ENCODE measurements at regions not wholly inside any gene's neighbourhood (a gene's known extent, or its start where the extent isn't known, plus 50 kb on each side); places are given as distances from the start of the nearest gene placed in this dataset.
A peak's percentile ranks its signal among the peaks of the same experiment; 100 is the strongest.
"Not testable (repeated sequence)": the region's sequence is repeated elsewhere in the genome, so short reads cannot be mapped to it uniquely, and the experiment has no call there.

- Histone ChIP-seq H3K4me3 (ENCODE audit: control insufficient read depth in 1 of 7, extremely low read depth in 1 of 7, insufficient read depth in 4 of 7, low read depth in 2 of 7, low read length in 6 of 7) (no peak overlapping the region), H3K9me3 (ENCODE audit: control extremely low read depth in 1 of 5, control insufficient read depth in 4 of 5, insufficient read depth in 2 of 5, low read depth in 1 of 5, low read length in 4 of 5) (peaks cover 0 to 10% (median 0%) of the 10 kb centered on the region in 5 experiments), H3K36me3 (ENCODE audit: control insufficient read depth in 4 of 4, insufficient read depth in 4 of 4, low read length in 3 of 4) (no peaks in the 10 kb centered on the region), H3K27me3 (replicated peaks in 2 of 5; ENCODE audit: control insufficient read depth in 4 of 5, insufficient read depth in 5 of 5, low read length in 4 of 5) (peaks cover 0 to 11% (median 0%) of the 10 kb centered on the region in 5 experiments), H3K27ac (ENCODE audit: insufficient read depth in 1 of 2, low read depth in 1 of 2, low read length in 2 of 2, poor library complexity in 1 of 2, severe bottlenecking in 2 of 2) (no peak overlapping the region), H3K4me1 (ENCODE audit: control extremely low read depth in 1 of 4, control insufficient read depth in 4 of 4, insufficient read depth in 4 of 4, low read length in 3 of 4) (peaks cover 0 to 4% (median 1%) of the 10 kb centered on the region in 4 experiments)
- ChIA-PET CTCF (interaction anchor here (1.0 kb wide), 1 partner anchor 1904 kb away, joined by 3 read pairs; no protein-coding TSS in a partner anchor), POLR2A (no interaction called here)
- DNase-seq, result peak; percentile 43 to 65 (median 63)
- 79% methylated on average over 13 of the region's 13 CpGs for WGBS (ENCODE audit: insufficient coverage)
Measured at GRCh38 chr15:22262613-22263020, 182.3 kb downstream of the OR4M2 start.

DNA sequence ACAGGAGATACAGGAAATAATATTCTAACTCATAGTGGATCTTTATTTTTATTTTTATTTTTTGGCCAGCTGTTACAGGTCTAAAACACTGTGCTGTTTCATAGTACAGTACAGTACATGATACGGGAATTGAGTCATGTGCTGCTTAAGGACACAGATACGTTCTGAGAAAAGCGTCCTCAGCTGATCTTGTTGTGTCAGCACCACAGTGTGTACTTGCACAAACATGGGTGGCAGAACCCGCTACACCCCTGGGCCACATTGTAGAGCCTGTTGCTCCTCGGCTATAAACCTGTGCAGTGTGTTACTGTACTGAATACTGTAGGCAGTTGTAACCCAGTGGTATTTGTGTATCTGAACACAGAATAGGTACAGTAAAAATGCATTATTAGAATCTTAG lies 183.4 kb downstream of the OR4M2 start:
- no peak overlapping the region for H3K27ac ChIP-seq (ENCODE audit: insufficient read depth in 1 of 2, low read depth in 1 of 2, low read length in 2 of 2, poor library complexity in 1 of 2, severe bottlenecking in 2 of 2)
- no peak for DNase-seq
- H3K9me3 ChIP-seq (ENCODE audit: control extremely low read depth in 1 of 5, control insufficient read depth in 4 of 5, insufficient read depth in 2 of 5, low read depth in 1 of 5, low read length in 4 of 5), result peaks cover 0 to under 1% (median 0%) of the 10 kb centered on the region in 5 experiments
- H3K27me3 ChIP-seq (replicated peaks in 2 of 5; ENCODE audit: control insufficient read depth in 4 of 5, insufficient read depth in 5 of 5, low read length in 4 of 5), result peaks cover 0 to 11% (median 0%) of the 10 kb centered on the region in 5 experiments
- CTCF ChIA-PET, result interaction anchor here (1.0 kb wide), 1 partner anchor 1905 kb away, joined by 3 read pairs; no protein-coding TSS in a partner anchor
- POLR2A ChIA-PET, result no interaction called here
- H3K4me1 ChIP-seq (ENCODE audit: control extremely low read depth in 1 of 4, control insufficient read depth in 4 of 4, insufficient read depth in 4 of 4, low read length in 3 of 4), result peaks cover 0 to 4% (median 1%) of the 10 kb centered on the region in 4 experiments
- WGBS (ENCODE audit: insufficient coverage), result 95% methylated on average over 5 of the region's 5 CpGs
- H3K4me3 ChIP-seq (ENCODE audit: control insufficient read depth in 1 of 7, extremely low read depth in 1 of 7, insufficient read depth in 4 of 7, low read depth in 2 of 7, low read length in 6 of 7), result no peak overlapping the region
- no peaks in the 10 kb centered on the region for H3K36me3 ChIP-seq (ENCODE audit: control insufficient read depth in 4 of 4, insufficient read depth in 4 of 4, low read length in 3 of 4)

- H3K27ac ChIP-seq (ENCODE audit: insufficient read depth in 1 of 2, low read depth in 1 of 2, low read length in 2 of 2, poor library complexity in 1 of 2, severe bottlenecking in 2 of 2); DNase-seq; CTCF ChIA-PET; H3K4me1 ChIP-seq (ENCODE audit: control extremely low read depth in 1 of 4, control insufficient read depth in 4 of 4, insufficient read depth in 4 of 4, low read length in 3 of 4); H3K9me3 ChIP-seq (ENCODE audit: control extremely low read depth in 1 of 5, control insufficient read depth in 4 of 5, insufficient read depth in 2 of 5, low read depth in 1 of 5, low read length in 4 of 5); H3K4me3 ChIP-seq (ENCODE audit: control insufficient read depth in 1 of 7, extremely low read depth in 1 of 7, insufficient read depth in 4 of 7, low read depth in 2 of 7, low read length in 6 of 7); H3K36me3 ChIP-seq (ENCODE audit: control insufficient read depth in 4 of 4, insufficient read depth in 4 of 4, low read length in 3 of 4); POLR2A ChIA-PET: not testable (repeated sequence)
- no CpG with 5 or more reads among the region's 3 CpGs for WGBS (ENCODE audit: insufficient coverage)
- peaks cover 0 to 11% (median 0%) of the 10 kb centered on the region in 5 experiments for H3K27me3 ChIP-seq (replicated peaks in 2 of 5; ENCODE audit: control insufficient read depth in 4 of 5, insufficient read depth in 5 of 5, low read length in 4 of 5)
Measured at GRCh38 chr15:22264272-22264671, 183.9 kb downstream of the OR4M2 start.

- H3K4me1 ChIP-seq (ENCODE audit: control extremely low read depth in 1 of 4, control insufficient read depth in 4 of 4, insufficient read depth in 4 of 4, low read length in 3 of 4), result peaks cover 0 to 4% (median 1%) of the 10 kb centered on the region in 4 experiments
- peaks cover 0 to 6% (median 0%) of the 10 kb centered on the region in 5 experiments for H3K27me3 ChIP-seq (replicated peaks in 2 of 5; ENCODE audit: control insufficient read depth in 4 of 5, insufficient read depth in 5 of 5, low read length in 4 of 5)
- H3K27ac ChIP-seq (ENCODE audit: insufficient read depth in 1 of 2, low read depth in 1 of 2, low read length in 2 of 2, poor library complexity in 1 of 2, severe bottlenecking in 2 of 2), result no peak overlapping the region
- WGBS (ENCODE audit: insufficient coverage), result 90% methylated on average over 19 of the region's 19 CpGs
- DNase-seq, result peak in 1 of 3 donors; percentile 12
- H3K9me3 ChIP-seq (ENCODE audit: control extremely low read depth in 1 of 5, control insufficient read depth in 4 of 5, insufficient read depth in 2 of 5, low read depth in 1 of 5, low read length in 4 of 5), result no peaks in the 10 kb centered on the region
- H3K36me3 ChIP-seq (ENCODE audit: control insufficient read depth in 4 of 4, insufficient read depth in 4 of 4, low read length in 3 of 4), result no peaks in the 10 kb centered on the region
- H3K4me3 ChIP-seq (ENCODE audit: control insufficient read depth in 1 of 7, extremely low read depth in 1 of 7, insufficient read depth in 4 of 7, low read depth in 2 of 7, low read length in 6 of 7), result no peak overlapping the region
- ChIA-PET POLR2A (no interaction called here), CTCF (no interaction called here)
Measured at GRCh38 chr15:22265056-22265945, 185.0 kb downstream of the OR4M2 start.

GRCh38 chr15:22265970-22266369 lies 185.6 kb downstream of the OR4M2 start:
- whole genome bisulfite sequencing (ENCODE audit: insufficient coverage), result 60% methylated on average over 2 of the region's 2 CpGs
- H3K9me3 ChIP-seq (ENCODE audit: control extremely low read depth in 1 of 5, control insufficient read depth in 4 of 5, insufficient read depth in 2 of 5, low read depth in 1 of 5, low read length in 4 of 5), result no peaks in the 10 kb centered on the region
- CTCF ChIA-PET, result no interaction called here

GRCh38 chr15:22267761-22268160 lies 187.4 kb downstream of the OR4M2 start:
- peaks cover 0 to 3% (median 0%) of the 10 kb centered on the region in 5 experiments for H3K9me3 ChIP-seq (ENCODE audit: control extremely low read depth in 1 of 5, control insufficient read depth in 4 of 5, insufficient read depth in 2 of 5, low read depth in 1 of 5, low read length in 4 of 5)
- peaks cover 0 to 1% (median 0%) of the 10 kb centered on the region in 5 experiments for H3K27me3 ChIP-seq (replicated peaks in 2 of 5; ENCODE audit: control insufficient read depth in 4 of 5, insufficient read depth in 5 of 5, low read length in 4 of 5)
- ChIA-PET CTCF (no interaction called here), POLR2A (no interaction called here)
- H3K4me3 ChIP-seq (ENCODE audit: control insufficient read depth in 1 of 7, extremely low read depth in 1 of 7, insufficient read depth in 4 of 7, low read depth in 2 of 7, low read length in 6 of 7), result no peak overlapping the region
- WGBS (ENCODE audit: insufficient coverage), result 99% methylated on average over 8 of the region's 9 CpGs
- DNase-seq, result no peak
- H3K36me3 ChIP-seq (ENCODE audit: control insufficient read depth in 4 of 4, insufficient read depth in 4 of 4, low read length in 3 of 4), result no peaks in the 10 kb centered on the region
- H3K27ac ChIP-seq (ENCODE audit: insufficient read depth in 1 of 2, low read depth in 1 of 2, low read length in 2 of 2, poor library complexity in 1 of 2, severe bottlenecking in 2 of 2), result no peak overlapping the region
- H3K4me1 ChIP-seq (ENCODE audit: control extremely low read depth in 1 of 4, control insufficient read depth in 4 of 4, insufficient read depth in 4 of 4, low read length in 3 of 4), result peaks cover 0 to 2% (median 0%) of the 10 kb centered on the region in 4 experiments

More at GRCh38 chr15:22265970-22266369, 185.6 kb downstream of the OR4M2 start:
- Histone ChIP-seq H3K36me3 (ENCODE audit: control insufficient read depth in 4 of 4, insufficient read depth in 4 of 4, low read length in 3 of 4) (no peaks in the 10 kb centered on the region), H3K4me1 (ENCODE audit: control extremely low read depth in 1 of 4, control insufficient read depth in 4 of 4, insufficient read depth in 4 of 4, low read length in 3 of 4) (peaks cover 0 to 4% (median 1%) of the 10 kb centered on the region in 4 experiments), H3K27me3 (replicated peaks in 2 of 5; ENCODE audit: control insufficient read depth in 4 of 5, insufficient read depth in 5 of 5, low read length in 4 of 5) (peaks cover 0 to 5% (median 0%) of the 10 kb centered on the region in 5 experiments), H3K27ac (ENCODE audit: insufficient read depth in 1 of 2, low read depth in 1 of 2, low read length in 2 of 2, poor library complexity in 1 of 2, severe bottlenecking in 2 of 2) (no peak overlapping the region), H3K4me3 (ENCODE audit: control insufficient read depth in 1 of 7, extremely low read depth in 1 of 7, insufficient read depth in 4 of 7, low read depth in 2 of 7, low read length in 6 of 7) (no peak overlapping the region)
- DNase-seq, result no peak
- POLR2A ChIA-PET, result no interaction called here

DNA sequence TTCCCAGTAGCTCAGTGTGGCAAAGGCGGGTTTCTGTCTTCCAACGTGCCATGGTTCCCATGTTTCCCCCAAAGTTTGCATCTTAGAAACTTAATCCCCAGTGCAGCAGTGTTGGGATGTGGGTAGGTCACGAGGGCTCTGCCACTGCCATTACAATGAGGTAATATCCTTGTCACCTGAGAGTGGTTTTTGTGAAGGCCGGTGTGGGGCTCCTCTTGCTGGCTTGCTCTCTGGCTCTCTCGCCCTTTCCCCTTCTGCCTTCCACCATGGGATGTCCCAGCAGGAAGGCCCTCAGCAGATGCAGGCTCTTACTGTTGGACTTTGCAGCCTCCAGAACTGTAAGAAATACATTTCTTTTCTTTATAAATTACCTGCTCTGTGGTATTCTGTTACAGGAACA lies 187.9 kb downstream of the OR4M2 start:
- 97% methylated on average over 5 of the region's 5 CpGs for WGBS (ENCODE audit: insufficient coverage)
- H3K9me3 ChIP-seq (ENCODE audit: control extremely low read depth in 1 of 5, control insufficient read depth in 4 of 5, insufficient read depth in 2 of 5, low read depth in 1 of 5, low read length in 4 of 5); H3K4me1 ChIP-seq (ENCODE audit: control extremely low read depth in 1 of 4, control insufficient read depth in 4 of 4, insufficient read depth in 4 of 4, low read length in 3 of 4); POLR2A ChIA-PET; H3K27me3 ChIP-seq (replicated peaks in 2 of 5; ENCODE audit: control insufficient read depth in 4 of 5, insufficient read depth in 5 of 5, low read length in 4 of 5); H3K36me3 ChIP-seq (ENCODE audit: control insufficient read depth in 4 of 4, insufficient read depth in 4 of 4, low read length in 3 of 4); DNase-seq; H3K4me3 ChIP-seq (ENCODE audit: control insufficient read depth in 1 of 7, extremely low read depth in 1 of 7, insufficient read depth in 4 of 7, low read depth in 2 of 7, low read length in 6 of 7); CTCF ChIA-PET; H3K27ac ChIP-seq (ENCODE audit: insufficient read depth in 1 of 2, low read depth in 1 of 2, low read length in 2 of 2, poor library complexity in 1 of 2, severe bottlenecking in 2 of 2): not testable (repeated sequence)
